Right cardiac atrium (tissue), 5 donors: ENCODE measurements at regions not wholly inside any gene's neighbourhood (a gene's known extent, or its start where the extent isn't known, plus 50 kb on each side); places are given as distances from the start of the nearest gene placed in this dataset.
"Not testable (repeated sequence)": the region's sequence is repeated elsewhere in the genome, so short reads cannot be mapped to it uniquely, and the experiment has no call there.

Experiments used
- ATAC-seq, 2 donors: fragments of 200-7000 bp; cut with Tn5 transposase; one replicate each; pipeline versions ENCODE4 v1.8.0 to v1.9.1; 2020; ENCODE audit warnings: moderate library complexity in 2 of 2, mild to moderate bottlenecking in 1 of 2
- DNase-seq, 3 donors: peaks; one replicate each; pipeline ENCODE4 v3.0.0-alpha.2; 2020
- H3K27ac ChIP-seq: one replicate; pipeline ENCODE4 v1.5.1; 2013; ENCODE audit warnings: mild to moderate bottlenecking, low read length, control low read depth, moderate library complexity
- H3K27me3 ChIP-seq: one replicate; pipeline ENCODE4 v1.6.1; 2013; ENCODE audit not compliant: control insufficient read depth, insufficient read depth
- H3K4me1 ChIP-seq: one replicate; pipeline ENCODE4 v1.6.1; 2013; ENCODE audit warnings: low read length; ENCODE audit not compliant: control insufficient read depth, insufficient read depth
- H3K4me3 ChIP-seq: one replicate; pipeline ENCODE4 v1.5.1; 2013; ENCODE audit warnings: low read length, control low read depth
- H3K9me3 ChIP-seq: one replicate; pipeline ENCODE4 v1.6.1; 2013; ENCODE audit warnings: low read length; ENCODE audit not compliant: control insufficient read depth
- WGBS: extraction: QIAGEN DNeasy Blood & Tissue Kit; methylation state at CpG from one replicate; pipeline ENCODE4 v1.1.7; 2013; 5-methylcytosine and 5-hydroxymethylcytosine counted together
- intact Hi-C, 4 donors: fragments of 100-400 bp; cut with DNase I; formaldehyde crosslinking; loops; one replicate each; pipeline versions ENCODE4 v1.11.0 to v1.14.0; 2022 to 2023
- donor health status: healthy with polysubstance abuse.
- donor health status: DM: no; HTN: yes; CAD: no.
- donor health status: DM: no; HTN: no; CAD: no.
- donor health status: DM: no; HTN: yes; CAD: no; lungs with severe emphysema.
- donor health status: DM: yes; HTN: yes; CAD: no.

- Histone ChIP-seq H3K27me3 (no peaks in the 10 kb centered on the region), H3K27ac (no peak overlapping the region), H3K9me3 (no peaks in the 10 kb centered on the region), H3K4me3 (no peak overlapping the region), H3K4me1 (no peaks in the 10 kb centered on the region)
- no peak for DNase-seq
- intact Hi-C loops, result no loop called here
- ATAC-seq, result no peak
- WGBS, result 90% methylated on average over 2 of the region's 2 CpGs
Measured at GRCh38 chr7:53151496-53151895, 116.1 kb downstream of the POM121L12 start.

GRCh38 chr7:53187184-53187583 is 151.8 kb downstream of the POM121L12 start:
- H3K27me3 ChIP-seq, DNase-seq, intact Hi-C loops, ATAC-seq, H3K27ac ChIP-seq, H3K4me3 ChIP-seq, H3K4me1 ChIP-seq, H3K9me3 ChIP-seq: not testable (repeated sequence)
- WGBS, result 94% methylated on average over 26 of the region's 27 CpGs

DNA sequence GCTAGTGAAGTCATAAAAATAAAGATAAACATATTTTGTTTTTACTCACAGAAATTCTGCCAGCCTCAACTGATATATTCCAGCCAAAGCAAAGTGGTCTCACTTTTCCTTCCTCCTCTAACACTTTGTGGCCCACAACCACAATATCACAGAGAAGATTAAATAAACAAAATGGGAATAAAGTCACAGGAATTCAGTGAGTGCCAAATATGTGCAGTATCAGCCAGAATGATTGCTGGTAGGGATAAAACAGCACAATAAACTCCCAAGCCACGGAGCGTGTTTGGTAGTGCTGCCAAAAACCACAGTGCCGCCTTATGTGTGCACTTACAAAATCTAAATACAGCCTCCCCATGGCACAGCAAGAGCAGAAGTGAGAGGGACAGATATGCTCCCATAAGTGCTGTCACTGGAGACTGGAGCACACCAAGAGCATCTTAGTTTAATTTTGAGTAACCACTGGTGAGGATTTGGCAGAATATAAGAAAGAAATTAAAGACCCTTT is 155.8 kb downstream of the POM121L12 start:
- intact Hi-C loops, result no loop called here
- peak in 2 of 3 donors; percentile 56 to 80 for DNase-seq
- Histone ChIP-seq H3K27me3 (no peaks in the 10 kb centered on the region), H3K4me3 (no peak overlapping the region), H3K4me1 (no peaks in the 10 kb centered on the region), H3K27ac (no peak overlapping the region), H3K9me3 (no peaks in the 10 kb centered on the region)
- WGBS, result 51% methylated on average over 3 of the region's 3 CpGs
- peak; percentile 31 to 80 for ATAC-seq

DNA sequence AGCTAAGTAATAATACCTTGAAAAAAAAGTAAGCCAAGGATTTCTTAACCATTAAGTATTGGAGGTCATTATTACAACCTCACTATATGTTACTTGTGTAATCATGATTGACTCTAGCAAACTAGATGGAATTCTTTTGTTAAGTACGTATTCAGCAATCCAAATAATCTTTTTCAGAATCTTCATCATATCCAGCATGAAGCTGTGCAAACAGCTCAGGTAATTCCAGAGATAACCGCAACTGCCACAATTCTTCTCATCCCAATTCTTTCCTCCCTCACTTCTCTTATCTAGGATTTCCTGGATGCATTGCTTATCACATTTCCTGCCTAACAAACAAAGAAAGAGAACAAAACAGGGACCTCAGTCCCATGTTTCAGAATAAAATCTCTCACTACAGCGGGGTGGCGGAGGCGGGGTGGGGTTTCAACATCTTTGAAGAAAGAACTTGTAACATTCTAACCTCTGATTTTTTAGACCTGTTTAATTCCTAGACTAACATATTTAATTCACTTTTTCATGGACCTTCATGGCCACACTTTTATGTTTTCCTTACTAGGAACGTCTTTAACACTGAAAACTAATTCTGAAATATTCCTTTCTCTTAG is 156.5 kb downstream of the POM121L12 start:
- no peak overlapping the region for H3K4me3 ChIP-seq
- DNase-seq, result peak in 1 of 3 donors; percentile 42
- no peak for ATAC-seq
- intact Hi-C loops, result no loop called here
- no peaks in the 10 kb centered on the region for H3K9me3 ChIP-seq
- no peaks in the 10 kb centered on the region for H3K27me3 ChIP-seq
- no peaks in the 10 kb centered on the region for H3K4me1 ChIP-seq
- H3K27ac ChIP-seq, result no peak overlapping the region
- 60% methylated on average over 6 of the region's 6 CpGs for WGBS

DNA sequence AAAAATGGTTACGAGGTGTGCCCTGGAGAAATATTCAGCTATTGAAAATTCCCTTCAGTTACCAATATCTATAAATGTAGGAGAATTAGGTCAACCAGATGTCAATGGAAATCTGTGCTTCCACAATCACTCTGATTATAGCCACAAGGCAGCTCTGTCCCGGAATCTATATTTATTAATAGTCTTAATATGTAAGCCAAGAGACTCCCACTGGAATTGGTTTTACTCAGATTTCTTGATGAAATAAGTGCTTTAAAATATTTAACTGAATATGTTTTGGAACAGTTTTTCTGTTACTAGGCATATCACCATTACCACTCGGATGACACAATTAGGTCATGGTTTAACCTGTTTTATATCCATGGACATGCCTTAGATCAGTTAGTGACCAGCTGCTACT is 169.6 kb downstream of the POM121L12 start:
- Histone ChIP-seq H3K4me1 (no peaks in the 10 kb centered on the region), H3K9me3 (peaks cover 3% of the 10 kb centered on the region), H3K27ac (no peak overlapping the region), H3K4me3 (no peak overlapping the region), H3K27me3 (no peaks in the 10 kb centered on the region)
- ATAC-seq, result no peak
- WGBS, result 69% methylated on average over 3 of the region's 3 CpGs
- DNase-seq, result no peak
- intact Hi-C loops, result no loop called here

- Histone ChIP-seq H3K27ac (no peak overlapping the region), H3K4me1 (no peaks in the 10 kb centered on the region), H3K9me3 (peaks cover 9% of the 10 kb centered on the region), H3K4me3 (no peak overlapping the region), H3K27me3 (no peaks in the 10 kb centered on the region)
- intact Hi-C loops, result no loop called here
- WGBS, result 78% methylated on average over 3 of the region's 3 CpGs
- ATAC-seq (no peak), DNase-seq (no peak)
Measured at GRCh38 chr7:53209129-53209528, 173.7 kb downstream of the POM121L12 start.

GRCh38 chr7:53214463-53214862 is 179.0 kb downstream of the POM121L12 start:
- H3K27ac ChIP-seq, result no peak overlapping the region
- no peaks in the 10 kb centered on the region for H3K4me1 ChIP-seq
- no peak for DNase-seq
- H3K4me3 ChIP-seq, result no peak overlapping the region
- intact Hi-C loops, result no loop called here
- 68% methylated on average over 1 of the region's 1 CpG for WGBS
- H3K27me3 ChIP-seq, result no peaks in the 10 kb centered on the region
- no peak for ATAC-seq
- H3K9me3 ChIP-seq, result peaks cover 5% of the 10 kb centered on the region

GRCh38 chr7:53218730-53219504 is 183.5 kb downstream of the POM121L12 start:
- 6% methylated on average over 46 of the region's 46 CpGs for WGBS
- Histone ChIP-seq H3K27ac (no peak overlapping the region), H3K9me3 (no peaks in the 10 kb centered on the region), H3K4me1 (no peaks in the 10 kb centered on the region), H3K4me3 (peak overlapping the region; percentile 64), H3K27me3 (no peaks in the 10 kb centered on the region)
- peak; percentile 22 to 69 (median 67) for DNase-seq
- peak; percentile 88 to 92 for ATAC-seq
- intact Hi-C loops, result no loop called here

DNA sequence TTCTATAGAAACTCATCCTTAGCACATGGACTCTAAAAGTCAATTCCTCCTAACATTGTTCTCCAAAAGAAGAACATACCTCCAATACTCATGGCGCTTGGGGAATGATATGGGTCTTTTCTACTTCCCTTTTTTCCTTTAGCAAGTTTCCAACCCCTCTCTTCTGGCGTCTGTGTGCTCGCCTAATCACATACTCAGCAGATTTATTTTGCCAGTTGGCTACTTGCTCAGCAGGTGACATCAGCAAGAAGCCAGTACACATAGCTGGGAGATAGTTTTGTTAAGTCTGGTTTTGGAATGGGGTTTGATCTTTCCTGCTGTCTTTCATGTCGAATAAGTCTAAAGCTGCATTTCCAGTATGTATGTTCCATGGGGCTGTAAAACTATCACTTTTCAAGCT is 193.8 kb downstream of the POM121L12 start:
- intact Hi-C loops, result no loop called here
- no peak for DNase-seq
- Histone ChIP-seq H3K4me3 (no peak overlapping the region), H3K4me1 (no peaks in the 10 kb centered on the region), H3K27ac (no peak overlapping the region), H3K27me3 (no peaks in the 10 kb centered on the region), H3K9me3 (no peaks in the 10 kb centered on the region)
- no peak for ATAC-seq
- 69% methylated on average over 4 of the region's 4 CpGs for WGBS

- Histone ChIP-seq H3K4me3 (no peak overlapping the region), H3K27me3 (no peaks in the 10 kb centered on the region), H3K27ac (peak overlapping the region; percentile 30), H3K4me1 (peaks cover 2% of the 10 kb centered on the region), H3K9me3 (no peaks in the 10 kb centered on the region)
- intact Hi-C loops, result no loop called here
- peak; percentile 98 for ATAC-seq
- DNase-seq, result peak in 2 of 3 donors; percentile 13 to 38
- WGBS, result 36% methylated on average over 4 of the region's 4 CpGs
Measured at GRCh38 chr7:53237344-53237913, 202.0 kb downstream of the POM121L12 start.

GRCh38 chr7:53238021-53238605 is 202.7 kb downstream of the POM121L12 start:
- Histone ChIP-seq H3K4me3 (peak overlapping the region; percentile 14), H3K27me3 (no peaks in the 10 kb centered on the region), H3K9me3 (no peaks in the 10 kb centered on the region), H3K4me1 (peaks cover 2% of the 10 kb centered on the region), H3K27ac (peak overlapping the region; percentile 82)
- ATAC-seq (peak; percentile 51 to 58), DNase-seq (no peak)
- WGBS, result 77% methylated on average over 6 of the region's 6 CpGs
- intact Hi-C loops, result no loop called here
